ENCODE measurements at regions not wholly inside any gene's neighbourhood (a gene's known extent, or its start where the extent isn't known, plus 50 kb on each side); places are given as distances from the start of the nearest gene placed in this dataset.

- Histone ChIP-seq H3K4me2 (ENCODE audit: insufficient read depth, insufficient read length, low read length) (no peak overlapping the region), H2BK12ac (ENCODE audit: insufficient read length, low read depth, low read length) (no peak overlapping the region)
- no peaks in the 10 kb centered on the region for H3K36me3 Mint-ChIP-seq (ENCODE audit: insufficient read depth in 1 of 3, low read depth in 3 of 3)
Measured at GRCh38 chr3:193942516-193943055, 193.4 kb upstream of the HES1 start.

More at GRCh38 chr3:193942516-193943055, 193.4 kb upstream of the HES1 start:
- Histone ChIP-seq H3K18ac (ENCODE audit: insufficient read length, low read depth, low read length) (no peak overlapping the region), H2BK120ac (ENCODE audit: low read depth, low read length, poor library complexity, severe bottlenecking) (no peak overlapping the region), H2BK20ac (ENCODE audit: low read depth, low read length, poor library complexity, severe bottlenecking) (no peak overlapping the region), H2BK5ac (ENCODE audit: insufficient read length, low read length) (no peak overlapping the region), H4K91ac (ENCODE audit: insufficient read length, low read depth, low read length) (no peak overlapping the region), H3K23me2 (ENCODE audit: insufficient read length, low read depth, low read length, poor library complexity, severe bottlenecking) (peaks cover 3% of the 10 kb centered on the region), H3K23ac (ENCODE audit: insufficient read length, low read depth, low read length) (no peak overlapping the region), H3K27me3 (ENCODE audit: insufficient read depth, low read length) (peaks cover 5% of the 10 kb centered on the region), H4K20me1 (ENCODE audit: control insufficient read depth, insufficient read depth, insufficient read length) (no peaks in the 10 kb centered on the region), H3K4ac (ENCODE audit: low read depth, low read length) (no peak overlapping the region), H3K79me2 (ENCODE audit: insufficient read depth, low read length) (0 out of 2 replicates have a peak, but pooled peaks cover 2% of the 10 kb centered on the region), H3K14ac (ENCODE audit: insufficient read depth, low read length) (no peak overlapping the region), H4K5ac (ENCODE audit: insufficient read length, low read depth, low read length) (no peak overlapping the region), H2AK5ac (ENCODE audit: insufficient read length, low read length) (no peak overlapping the region), H3K4me1 (ENCODE audit: insufficient read depth, low read length) (peaks cover 35% of the 10 kb centered on the region), H3K9ac (ENCODE audit: extremely low read depth, insufficient read length, low read length) (no peak overlapping the region), H3K56ac (ENCODE audit: insufficient read length, low read depth, low read length) (no peak overlapping the region), H2AFZ (ENCODE audit: low read length) (no peak overlapping the region), H3K9me3 (ENCODE audit: control insufficient read depth, low read depth, low read length) (no peaks in the 10 kb centered on the region), H3T11ph (ENCODE audit: low read length) (no peak overlapping the region), H2BK15ac (ENCODE audit: low read depth, low read length) (no peak overlapping the region), H4K8ac (replicated peaks; ENCODE audit: insufficient read length, low read depth, low read length) (no peak overlapping the region), H3K79me1 (ENCODE audit: insufficient read depth, low read depth, low read length, poor library complexity, severe bottlenecking) (no peaks in the 10 kb centered on the region), H3K27ac (ENCODE audit: insufficient read length, low read depth, low read length) (no peak overlapping the region)
- peaks cover 74 to 82% of the 10 kb centered on the region in 2 experiments for H3K4me1 Mint-ChIP-seq
- H3K27ac Mint-ChIP-seq, result no peak overlapping the region
- no peak overlapping the region for H3K4me3 Mint-ChIP-seq
- WGBS (ENCODE audit: extremely low coverage, insufficient read length, low lambda C conversion rate), result no CpG with 5 or more reads among the region's 9 CpGs
- no peaks in the 10 kb centered on the region for H3K9me3 Mint-ChIP-seq
- H3K27me3 Mint-ChIP-seq (ENCODE audit: low read depth), result peaks cover 55% of the 10 kb centered on the region
- no peak for DNase-seq
- TF ChIP-seq, protein P1, sequence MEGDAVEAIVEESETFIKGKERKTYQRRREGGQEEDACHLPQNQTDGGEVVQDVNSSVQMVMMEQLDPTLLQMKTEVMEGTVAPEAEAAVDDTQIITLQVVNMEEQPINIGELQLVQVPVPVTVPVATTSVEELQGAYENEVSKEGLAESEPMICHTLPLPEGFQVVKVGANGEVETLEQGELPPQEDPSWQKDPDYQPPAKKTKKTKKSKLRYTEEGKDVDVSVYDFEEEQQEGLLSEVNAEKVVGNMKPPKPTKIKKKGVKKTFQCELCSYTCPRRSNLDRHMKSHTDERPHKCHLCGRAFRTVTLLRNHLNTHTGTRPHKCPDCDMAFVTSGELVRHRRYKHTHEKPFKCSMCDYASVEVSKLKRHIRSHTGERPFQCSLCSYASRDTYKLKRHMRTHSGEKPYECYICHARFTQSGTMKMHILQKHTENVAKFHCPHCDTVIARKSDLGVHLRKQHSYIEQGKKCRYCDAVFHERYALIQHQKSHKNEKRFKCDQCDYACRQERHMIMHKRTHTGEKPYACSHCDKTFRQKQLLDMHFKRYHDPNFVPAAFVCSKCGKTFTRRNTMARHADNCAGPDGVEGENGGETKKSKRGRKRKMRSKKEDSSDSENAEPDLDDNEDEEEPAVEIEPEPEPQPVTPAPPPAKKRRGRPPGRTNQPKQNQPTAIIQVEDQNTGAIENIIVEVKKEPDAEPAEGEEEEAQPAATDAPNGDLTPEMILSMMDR (conservative IDR thresholded peaks at IDR 0.05), result no peak

Measured in H9 (cell line).